Glutamatergic neuron (in vitro differentiated cells): ENCODE measurements at regions not wholly inside any gene's neighbourhood (a gene's known extent, or its start where the extent isn't known, plus 50 kb on each side); places are given as distances from the start of the nearest gene placed in this dataset.

ENCODE experiments used
- DNase-seq: peaks from one replicate; pipeline ENCODE4 v3.0.0; 2022
- H3K27ac Mint-ChIP-seq: one replicate; pipeline ENCODE4 v1.8.0; 2020; ENCODE audit warnings: mild to moderate bottlenecking, mixed read lengths, inconsistent platforms; ENCODE audit not compliant: unreplicated experiment
- H3K27me3 Mint-ChIP-seq: one replicate; pipeline ENCODE4 v1.8.0; 2020; ENCODE audit warnings: mild to moderate bottlenecking, moderate library complexity, mixed read lengths, inconsistent platforms; ENCODE audit not compliant: unreplicated experiment
- H3K36me3 Mint-ChIP-seq: one replicate; pipeline ENCODE4 v1.8.0; 2020; ENCODE audit warnings: mild to moderate bottlenecking, mixed read lengths, inconsistent platforms; ENCODE audit not compliant: unreplicated experiment
- H3K4me1 Mint-ChIP-seq: one replicate; pipeline ENCODE4 v1.8.0; 2020; ENCODE audit warnings: mild to moderate bottlenecking, low read depth, mixed read lengths, inconsistent platforms; ENCODE audit not compliant: unreplicated experiment
- H3K4me3 Mint-ChIP-seq: one replicate; pipeline ENCODE4 v1.8.0; 2020; ENCODE audit warnings: mild to moderate bottlenecking, mixed read lengths, inconsistent platforms; ENCODE audit not compliant: unreplicated experiment
- H3K9me3 Mint-ChIP-seq: one replicate; pipeline ENCODE4 v1.8.0; 2020; ENCODE audit warnings: mild to moderate bottlenecking, moderate library complexity, mixed read lengths, inconsistent platforms; ENCODE audit not compliant: unreplicated experiment
- CTCF ChIP-seq: fragments of 200-600 bp; sonication (generic); IDR thresholded peaks from one replicate; pipeline ENCODE4 v1.5.0; 2021; ENCODE audit not compliant: partially characterized antibody, unreplicated experiment

GRCh38 chr10:108708363-108708762 lies 1214.9 kb downstream of the XPNPEP1 start:
- Mint-ChIP-seq H3K9me3 (no peaks in the 10 kb centered on the region), H3K4me1 (no peaks in the 10 kb centered on the region)

GRCh38 chr10:108696792-108697477 lies 1226.4 kb downstream of the XPNPEP1 start:
- H3K27ac Mint-ChIP-seq, result no peak overlapping the region
- no peaks in the 10 kb centered on the region for H3K9me3 Mint-ChIP-seq
- no peak for DNase-seq
- H3K4me3 Mint-ChIP-seq, result no peak overlapping the region
- no peaks in the 10 kb centered on the region for H3K36me3 Mint-ChIP-seq
- no peaks in the 10 kb centered on the region for H3K4me1 Mint-ChIP-seq
- H3K27me3 Mint-ChIP-seq, result no peaks in the 10 kb centered on the region
- no peak for TF ChIP-seq CTCF

More at GRCh38 chr10:108708363-108708762, 1214.9 kb downstream of the XPNPEP1 start:
- H3K27ac Mint-ChIP-seq, result no peak overlapping the region
- no peak overlapping the region for H3K4me3 Mint-ChIP-seq
- H3K36me3 Mint-ChIP-seq, result no peaks in the 10 kb centered on the region
- no peak for DNase-seq
- no peak for TF ChIP-seq CTCF
- peaks cover 2% of the 10 kb centered on the region for H3K27me3 Mint-ChIP-seq

- H3K4me1 Mint-ChIP-seq, result no peaks in the 10 kb centered on the region
Observed at GRCh38 chr10:108691126-108691525, 1232.2 kb downstream of the XPNPEP1 start.

GRCh38 chr10:108690530-108690929 lies 1232.8 kb downstream of the XPNPEP1 start:
- Mint-ChIP-seq H3K4me3 (no peak overlapping the region), H3K9me3 (no peaks in the 10 kb centered on the region), H3K36me3 (no peaks in the 10 kb centered on the region), H3K4me1 (no peaks in the 10 kb centered on the region), H3K27me3 (no peaks in the 10 kb centered on the region), H3K27ac (no peak overlapping the region)
- no peak for DNase-seq
- no peak for TF ChIP-seq CTCF

More at GRCh38 chr10:108691126-108691525, 1232.2 kb downstream of the XPNPEP1 start:
- Mint-ChIP-seq H3K27ac (no peak overlapping the region), H3K9me3 (no peaks in the 10 kb centered on the region), H3K27me3 (no peaks in the 10 kb centered on the region), H3K4me3 (no peak overlapping the region), H3K36me3 (no peaks in the 10 kb centered on the region)
- DNase-seq, result no peak
- no peak for TF ChIP-seq CTCF

GRCh38 chr10:108689891-108690290 lies 1233.4 kb downstream of the XPNPEP1 start:
- Mint-ChIP-seq H3K27me3 (no peaks in the 10 kb centered on the region), H3K4me1 (no peaks in the 10 kb centered on the region), H3K27ac (no peak overlapping the region), H3K9me3 (no peaks in the 10 kb centered on the region), H3K36me3 (no peaks in the 10 kb centered on the region), H3K4me3 (no peak overlapping the region)
- DNase-seq, result no peak
- TF ChIP-seq CTCF, result no peak
